ENCODE measurements at regions not wholly inside any gene's neighbourhood (a gene's known extent, or its start where the extent isn't known, plus 50 kb on each side); places are given as distances from the start of the nearest gene placed in this dataset.

DNA sequence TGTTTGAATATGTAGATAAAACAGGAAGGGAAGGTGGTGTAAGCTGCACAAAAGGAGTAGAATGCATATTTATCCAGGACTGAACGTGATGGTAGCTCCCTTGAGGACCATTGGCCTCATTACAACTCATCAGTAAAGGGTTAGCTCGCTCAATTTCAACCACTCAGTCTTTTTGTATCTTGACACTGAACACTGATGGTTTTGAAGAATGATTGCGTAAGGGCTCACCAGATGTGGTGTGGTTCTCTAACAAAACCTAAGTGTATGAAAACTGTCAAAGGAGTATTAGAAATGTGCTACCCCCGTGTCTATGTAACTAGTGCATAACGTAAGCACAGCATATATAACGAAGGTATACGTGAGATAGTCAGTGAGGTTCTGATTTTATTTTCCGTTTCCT lies 272.4 kb upstream of the THSD7B start:
- TF ChIP-seq, protein P1, sequence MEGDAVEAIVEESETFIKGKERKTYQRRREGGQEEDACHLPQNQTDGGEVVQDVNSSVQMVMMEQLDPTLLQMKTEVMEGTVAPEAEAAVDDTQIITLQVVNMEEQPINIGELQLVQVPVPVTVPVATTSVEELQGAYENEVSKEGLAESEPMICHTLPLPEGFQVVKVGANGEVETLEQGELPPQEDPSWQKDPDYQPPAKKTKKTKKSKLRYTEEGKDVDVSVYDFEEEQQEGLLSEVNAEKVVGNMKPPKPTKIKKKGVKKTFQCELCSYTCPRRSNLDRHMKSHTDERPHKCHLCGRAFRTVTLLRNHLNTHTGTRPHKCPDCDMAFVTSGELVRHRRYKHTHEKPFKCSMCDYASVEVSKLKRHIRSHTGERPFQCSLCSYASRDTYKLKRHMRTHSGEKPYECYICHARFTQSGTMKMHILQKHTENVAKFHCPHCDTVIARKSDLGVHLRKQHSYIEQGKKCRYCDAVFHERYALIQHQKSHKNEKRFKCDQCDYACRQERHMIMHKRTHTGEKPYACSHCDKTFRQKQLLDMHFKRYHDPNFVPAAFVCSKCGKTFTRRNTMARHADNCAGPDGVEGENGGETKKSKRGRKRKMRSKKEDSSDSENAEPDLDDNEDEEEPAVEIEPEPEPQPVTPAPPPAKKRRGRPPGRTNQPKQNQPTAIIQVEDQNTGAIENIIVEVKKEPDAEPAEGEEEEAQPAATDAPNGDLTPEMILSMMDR (IDR thresholded peaks at IDR 0.05; ENCODE audit: unreplicated experiment), result no peak
- no peak for DNase-seq (ENCODE audit: low spot score, unreplicated experiment)
- Mint-ChIP-seq H3K9me3 (ENCODE audit: low read depth) (no peaks in the 10 kb centered on the region), H3K36me3 (ENCODE audit: insufficient read depth) (no peaks in the 10 kb centered on the region), H3K4me3 (ENCODE audit: low read depth) (no peak overlapping the region), H3K27ac (no peak overlapping the region), H3K27me3 (peaks cover 43% of the 10 kb centered on the region), H3K4me1 (ENCODE audit: low read depth) (no peaks in the 10 kb centered on the region)

DNA sequence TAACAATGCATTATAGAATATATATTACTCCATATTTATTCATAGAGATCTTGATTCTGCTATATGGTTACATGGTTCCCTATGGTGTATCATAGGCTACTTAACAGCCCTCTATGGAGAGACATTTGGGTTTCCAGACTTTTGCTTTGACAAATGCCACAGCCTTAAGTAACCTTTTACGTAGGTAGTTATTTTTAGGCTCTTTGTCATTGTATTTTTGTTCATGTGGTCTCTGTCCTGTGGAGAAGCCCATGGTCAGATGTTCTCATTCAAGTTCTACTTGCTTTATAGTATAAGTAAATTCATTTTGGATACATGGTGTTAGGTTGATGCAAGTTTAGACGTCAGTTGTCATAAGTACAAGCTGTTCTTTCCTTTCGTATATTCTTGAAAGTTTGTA lies 275.2 kb upstream of the THSD7B start:
- Mint-ChIP-seq H3K4me3 (ENCODE audit: low read depth) (no peak overlapping the region), H3K27ac (no peak overlapping the region), H3K9me3 (ENCODE audit: low read depth) (no peaks in the 10 kb centered on the region), H3K4me1 (ENCODE audit: low read depth) (no peaks in the 10 kb centered on the region), H3K36me3 (ENCODE audit: insufficient read depth) (no peaks in the 10 kb centered on the region), H3K27me3 (peaks cover 39% of the 10 kb centered on the region)
- no peak for DNase-seq (ENCODE audit: low spot score, unreplicated experiment)
- TF ChIP-seq, protein P1 (IDR thresholded peaks at IDR 0.05; ENCODE audit: unreplicated experiment), result no peak

DNA sequence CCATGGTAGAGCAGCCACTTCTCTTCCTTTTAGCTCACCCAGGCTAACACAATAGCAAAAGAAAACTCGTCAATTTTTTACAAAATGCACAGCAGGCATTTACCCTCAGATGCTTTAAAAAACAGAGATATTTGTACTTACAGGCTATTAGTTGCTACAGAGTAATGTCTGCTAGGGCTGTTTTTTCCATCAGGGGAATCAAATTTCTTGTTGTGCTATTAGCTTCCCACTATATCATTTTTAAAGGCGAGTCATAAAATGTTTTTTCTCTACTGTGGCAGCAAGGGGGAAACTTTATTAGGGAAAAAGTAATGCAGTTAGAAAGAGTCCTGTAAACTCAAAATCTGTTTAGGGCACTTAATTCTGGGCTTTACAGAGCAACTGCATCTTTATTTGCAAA lies 277.9 kb upstream of the THSD7B start:
- TF ChIP-seq, protein P1 (IDR thresholded peaks at IDR 0.05; ENCODE audit: unreplicated experiment), result no peak
- Mint-ChIP-seq H3K9me3 (ENCODE audit: low read depth) (no peaks in the 10 kb centered on the region), H3K4me1 (ENCODE audit: low read depth) (no peaks in the 10 kb centered on the region), H3K36me3 (ENCODE audit: insufficient read depth) (no peaks in the 10 kb centered on the region), H3K27me3 (peaks cover 18% of the 10 kb centered on the region), H3K27ac (no peak overlapping the region), H3K4me3 (ENCODE audit: low read depth) (no peak overlapping the region)
- DNase-seq (ENCODE audit: low spot score, unreplicated experiment), result no peak

DNA sequence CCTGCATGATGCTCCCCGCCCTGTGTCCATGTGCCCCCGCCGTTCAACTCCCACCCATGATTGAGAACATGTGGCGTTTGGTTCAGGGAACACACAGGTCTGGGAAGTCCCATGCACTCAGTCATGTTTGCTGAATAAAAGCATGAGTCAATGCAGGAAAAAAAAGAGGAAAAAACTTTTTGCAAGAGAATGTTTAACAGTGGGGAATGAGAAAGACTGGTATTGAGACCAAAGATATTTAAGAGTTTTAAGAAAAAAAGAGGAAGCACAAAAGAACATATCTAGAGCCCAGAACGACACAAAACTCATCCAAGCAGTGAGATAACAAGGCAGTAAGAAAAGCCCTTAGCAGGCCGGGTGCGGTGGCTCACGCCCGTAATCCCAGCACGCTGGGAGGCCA lies 279.2 kb upstream of the THSD7B start:
- H3K9me3 Mint-ChIP-seq (ENCODE audit: low read depth), result no peaks in the 10 kb centered on the region
- peaks cover 10% of the 10 kb centered on the region for H3K27me3 Mint-ChIP-seq
- no peaks in the 10 kb centered on the region for H3K36me3 Mint-ChIP-seq (ENCODE audit: insufficient read depth)
- H3K27ac Mint-ChIP-seq, result no peak overlapping the region
- no peaks in the 10 kb centered on the region for H3K4me1 Mint-ChIP-seq (ENCODE audit: low read depth)
- H3K4me3 Mint-ChIP-seq (ENCODE audit: low read depth), result no peak overlapping the region
- TF ChIP-seq, protein P1 (IDR thresholded peaks at IDR 0.05; ENCODE audit: unreplicated experiment), result no peak
- DNase-seq (ENCODE audit: low spot score, unreplicated experiment), result no peak

DNA sequence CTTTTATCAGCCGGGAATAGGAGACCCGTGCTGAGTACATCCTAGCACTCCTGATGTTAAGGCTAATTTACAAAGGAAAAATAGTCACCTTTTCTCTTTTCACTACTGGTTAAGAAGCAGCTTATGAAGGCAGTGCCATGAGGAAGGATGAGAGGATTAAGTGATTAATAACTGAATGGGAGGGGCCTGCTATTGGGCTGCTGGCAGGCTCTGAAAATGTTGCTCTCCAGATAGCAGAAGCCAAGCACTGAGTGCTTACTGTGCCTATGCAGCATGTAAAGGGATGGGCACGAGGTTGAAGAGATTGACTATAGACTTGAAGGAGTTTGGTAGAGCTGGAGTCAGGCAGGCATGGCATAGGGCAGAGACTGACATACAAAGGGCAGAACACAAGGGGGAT lies 282.4 kb upstream of the THSD7B start:
- no peaks in the 10 kb centered on the region for H3K4me1 Mint-ChIP-seq (ENCODE audit: low read depth)
- no peak overlapping the region for H3K4me3 Mint-ChIP-seq (ENCODE audit: low read depth)
- no peak for DNase-seq (ENCODE audit: low spot score, unreplicated experiment)
- no peak overlapping the region for H3K27ac Mint-ChIP-seq
- H3K36me3 Mint-ChIP-seq (ENCODE audit: insufficient read depth), result no peaks in the 10 kb centered on the region
- peaks cover 8% of the 10 kb centered on the region for H3K9me3 Mint-ChIP-seq (ENCODE audit: low read depth)
- peaks cover 5% of the 10 kb centered on the region for H3K27me3 Mint-ChIP-seq
- TF ChIP-seq, protein P1 (IDR thresholded peaks at IDR 0.05; ENCODE audit: unreplicated experiment), result no peak
